Raji (cell line): ENCODE measurements at regions not wholly inside any gene's neighbourhood (a gene's known extent, or its start where the extent isn't known, plus 50 kb on each side); places are given as distances from the start of the nearest gene placed in this dataset.

ENCODE experiments used
- POLR2A ChIP-seq: IDR thresholded peaks from 2 replicates; pipeline ENCODE4 v1.6.1; 2011; ENCODE audit warnings: low read depth, low read length, control low read depth; ENCODE audit not compliant: insufficient read depth

GRCh38 chr12:131620520-131620919, 90.4 kb upstream of the SFSWAP start:
- no peak for TF ChIP-seq POLR2A

- TF ChIP-seq POLR2A, result no peak
These were observed 89.8 kb upstream of the SFSWAP start for GRCh38 chr12:131620946-131621681.

- no peak for TF ChIP-seq POLR2A
These were observed 89.0 kb upstream of the SFSWAP start for GRCh38 chr12:131621701-131622421.

- TF ChIP-seq POLR2A, result no peak
These were observed 88.4 kb upstream of the SFSWAP start for GRCh38 chr12:131622422-131622955.

GRCh38 chr12:131628023-131628740, 82.7 kb upstream of the SFSWAP start:
- TF ChIP-seq POLR2A, result no peak

GRCh38 chr12:131628766-131629448, 82.0 kb upstream of the SFSWAP start:
- TF ChIP-seq POLR2A, result no peak

GRCh38 chr12:131631230-131631629, 79.7 kb upstream of the SFSWAP start:
- TF ChIP-seq POLR2A, result no peak

GRCh38 chr12:131634037-131634436, 76.9 kb upstream of the SFSWAP start:
- TF ChIP-seq POLR2A, result no peak

- no peak for TF ChIP-seq POLR2A
These were observed 75.3 kb upstream of the SFSWAP start for GRCh38 chr12:131635491-131636122.

- TF ChIP-seq POLR2A, result no peak
These were observed 74.6 kb upstream of the SFSWAP start for GRCh38 chr12:131636266-131636665.

- no peak for TF ChIP-seq POLR2A
These were observed 73.7 kb upstream of the SFSWAP start for GRCh38 chr12:131636940-131637750.

GRCh38 chr12:131637986-131638385, 72.9 kb upstream of the SFSWAP start:
- TF ChIP-seq POLR2A, result no peak

- TF ChIP-seq POLR2A, result no peak
These were observed 71.5 kb upstream of the SFSWAP start for GRCh38 chr12:131639270-131639940.
